ENCODE measurements at regions not wholly inside any gene's neighbourhood (a gene's known extent, or its start where the extent isn't known, plus 50 kb on each side); places are given as distances from the start of the nearest gene placed in this dataset.
A peak's percentile ranks its signal among the peaks of the same experiment; 100 is the strongest.

DNA sequence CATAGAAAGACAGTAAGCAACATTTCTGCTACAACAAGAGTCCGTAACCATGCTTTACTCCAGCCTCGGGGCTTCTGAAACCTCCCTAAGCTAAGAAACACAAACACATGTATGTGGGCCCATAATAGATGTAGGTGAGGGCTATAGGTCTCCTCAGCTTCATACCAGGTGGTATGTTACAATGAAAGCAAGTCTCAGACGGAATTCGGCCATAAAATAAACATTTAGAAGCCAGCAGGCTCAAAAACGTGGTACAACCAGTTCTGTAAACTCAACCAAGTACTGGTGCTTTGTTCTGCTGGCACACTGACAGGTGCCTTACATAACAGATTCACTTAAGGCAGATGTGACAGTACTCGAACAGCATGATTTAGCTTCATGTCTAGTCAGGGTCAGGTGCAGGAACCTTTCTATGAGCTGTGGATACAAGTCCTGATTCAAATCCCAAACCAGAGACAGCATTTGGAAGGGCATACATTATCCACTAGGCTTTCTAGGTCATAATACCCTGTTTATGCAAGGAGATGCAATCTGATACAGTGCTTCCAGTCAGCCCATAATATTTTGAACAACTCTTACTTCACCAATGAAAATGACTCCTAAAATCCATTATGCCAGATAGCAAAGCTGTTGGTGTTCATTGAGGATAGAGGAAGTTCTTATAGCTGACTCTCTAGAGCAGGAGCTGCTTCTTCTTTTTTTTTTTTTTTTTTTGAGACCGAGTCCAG lies 113.8 kb upstream of the ENPP6 start:
- TF ChIP-seq, protein P1, sequence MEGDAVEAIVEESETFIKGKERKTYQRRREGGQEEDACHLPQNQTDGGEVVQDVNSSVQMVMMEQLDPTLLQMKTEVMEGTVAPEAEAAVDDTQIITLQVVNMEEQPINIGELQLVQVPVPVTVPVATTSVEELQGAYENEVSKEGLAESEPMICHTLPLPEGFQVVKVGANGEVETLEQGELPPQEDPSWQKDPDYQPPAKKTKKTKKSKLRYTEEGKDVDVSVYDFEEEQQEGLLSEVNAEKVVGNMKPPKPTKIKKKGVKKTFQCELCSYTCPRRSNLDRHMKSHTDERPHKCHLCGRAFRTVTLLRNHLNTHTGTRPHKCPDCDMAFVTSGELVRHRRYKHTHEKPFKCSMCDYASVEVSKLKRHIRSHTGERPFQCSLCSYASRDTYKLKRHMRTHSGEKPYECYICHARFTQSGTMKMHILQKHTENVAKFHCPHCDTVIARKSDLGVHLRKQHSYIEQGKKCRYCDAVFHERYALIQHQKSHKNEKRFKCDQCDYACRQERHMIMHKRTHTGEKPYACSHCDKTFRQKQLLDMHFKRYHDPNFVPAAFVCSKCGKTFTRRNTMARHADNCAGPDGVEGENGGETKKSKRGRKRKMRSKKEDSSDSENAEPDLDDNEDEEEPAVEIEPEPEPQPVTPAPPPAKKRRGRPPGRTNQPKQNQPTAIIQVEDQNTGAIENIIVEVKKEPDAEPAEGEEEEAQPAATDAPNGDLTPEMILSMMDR (IDR thresholded peaks at IDR 0.05), result no peak
- TF ChIP-seq POLR2A (IDR thresholded peaks at IDR 0.05) (no peak), POLR2AphosphoS5 (IDR thresholded peaks at IDR 0.05) (peak; percentile 91)
